Suprapubic skin (tissue), 3 donors: ENCODE measurements at regions not wholly inside any gene's neighbourhood (a gene's known extent, or its start where the extent isn't known, plus 50 kb on each side); places are given as distances from the start of the nearest gene placed in this dataset.

ENCODE experiments used
- CTCF ChIP-seq, 2 donors: fragments of 200-600 bp in 1 of 2; fragments of 450-650 bp in 1 of 2; sonication (generic) in 1 of 2; IDR thresholded peaks; one replicate each; pipeline ENCODE4 v1.5.1; 2016 to 2019; ENCODE audit warnings: antibody characterized with exemption in 2 of 2, mild to moderate bottlenecking in 1 of 2, moderate library complexity in 1 of 2
- POLR2A ChIP-seq, 2 donors: fragments of 450-650 bp; IDR thresholded peaks; one replicate each; pipeline ENCODE4 v1.6.1; 2017; ENCODE audit warnings: antibody characterized with exemption in 2 of 2, mild to moderate bottlenecking in 2 of 2, moderate library complexity in 2 of 2

GRCh38 chr11:70661761-70662501 is 263.6 kb downstream of the CTTN start:
- no peak for TF ChIP-seq POLR2A (IDR thresholded peaks at IDR 0.05)
- no peak for TF ChIP-seq CTCF (IDR thresholded peaks at IDR 0.05)
